HG03066 (cell line): ENCODE measurements at regions not wholly inside any gene's neighbourhood (a gene's known extent, or its start where the extent isn't known, plus 50 kb on each side); places are given as distances from the start of the nearest gene placed in this dataset.

Source experiments
- ATAC-seq: cut with Tn5 transposase; IDR thresholded peaks from one replicate; pipeline ENCODE4 v1.9.1; 2021; ENCODE audit warnings: low read depth; ENCODE audit not compliant: unreplicated experiment

DNA sequence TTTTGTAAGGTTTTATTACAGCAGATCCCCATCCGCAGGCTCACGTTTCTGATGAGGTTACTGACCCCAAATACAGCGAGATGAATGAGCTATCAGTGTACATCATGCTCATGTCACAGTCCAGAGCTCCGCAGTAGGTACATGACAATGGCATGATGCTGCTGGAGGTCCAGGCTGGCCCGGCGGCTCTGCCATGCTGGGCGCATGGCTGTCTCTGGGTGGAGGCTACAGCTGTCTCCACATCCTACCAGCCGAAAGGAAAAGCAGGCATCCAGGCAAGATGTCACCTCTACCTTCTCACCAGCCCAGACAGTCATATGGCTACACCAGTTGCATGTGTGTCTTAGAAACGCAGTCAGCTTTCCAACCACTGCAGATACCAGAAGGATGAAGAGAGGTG is 90.9 kb upstream of the RNF32 start:
- ATAC-seq = no peak

DNA sequence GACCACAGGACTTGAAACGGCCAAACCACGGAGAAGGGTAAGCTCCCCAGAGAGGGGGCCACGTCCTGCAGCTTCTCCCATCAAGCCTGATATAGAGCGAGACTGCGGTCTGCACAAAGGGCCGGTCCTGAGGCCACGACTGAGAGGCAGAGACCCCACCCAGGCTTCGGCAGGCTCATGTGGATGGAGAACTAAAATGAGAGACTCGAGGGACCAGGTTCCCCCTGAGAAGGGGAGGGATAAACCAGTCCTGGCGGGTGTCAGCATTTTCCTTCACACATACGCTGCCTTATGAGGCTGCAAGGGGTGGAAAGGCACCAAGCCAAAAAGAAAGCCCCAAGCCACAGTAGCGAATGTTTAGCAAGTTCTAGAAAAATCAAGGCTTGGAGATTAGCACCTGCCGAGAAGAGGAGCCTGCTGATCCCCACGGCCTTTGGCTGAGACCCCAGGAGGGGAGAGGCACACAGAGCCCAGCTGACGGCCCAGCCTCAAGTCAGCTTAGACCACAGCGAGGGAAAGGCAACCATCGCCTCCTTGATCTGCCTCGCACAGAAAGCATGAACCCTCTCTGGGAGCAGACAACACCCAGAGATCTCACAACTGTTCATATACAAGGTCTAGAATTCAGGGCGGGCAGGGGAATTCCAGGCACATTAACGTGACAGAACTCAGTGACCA is 92.6 kb upstream of the RNF32 start:
- no peak for ATAC-seq

- ATAC-seq = no peak
These were observed 94.6 kb upstream of the RNF32 start for GRCh38 chr7:156545979-156546378.

DNA sequence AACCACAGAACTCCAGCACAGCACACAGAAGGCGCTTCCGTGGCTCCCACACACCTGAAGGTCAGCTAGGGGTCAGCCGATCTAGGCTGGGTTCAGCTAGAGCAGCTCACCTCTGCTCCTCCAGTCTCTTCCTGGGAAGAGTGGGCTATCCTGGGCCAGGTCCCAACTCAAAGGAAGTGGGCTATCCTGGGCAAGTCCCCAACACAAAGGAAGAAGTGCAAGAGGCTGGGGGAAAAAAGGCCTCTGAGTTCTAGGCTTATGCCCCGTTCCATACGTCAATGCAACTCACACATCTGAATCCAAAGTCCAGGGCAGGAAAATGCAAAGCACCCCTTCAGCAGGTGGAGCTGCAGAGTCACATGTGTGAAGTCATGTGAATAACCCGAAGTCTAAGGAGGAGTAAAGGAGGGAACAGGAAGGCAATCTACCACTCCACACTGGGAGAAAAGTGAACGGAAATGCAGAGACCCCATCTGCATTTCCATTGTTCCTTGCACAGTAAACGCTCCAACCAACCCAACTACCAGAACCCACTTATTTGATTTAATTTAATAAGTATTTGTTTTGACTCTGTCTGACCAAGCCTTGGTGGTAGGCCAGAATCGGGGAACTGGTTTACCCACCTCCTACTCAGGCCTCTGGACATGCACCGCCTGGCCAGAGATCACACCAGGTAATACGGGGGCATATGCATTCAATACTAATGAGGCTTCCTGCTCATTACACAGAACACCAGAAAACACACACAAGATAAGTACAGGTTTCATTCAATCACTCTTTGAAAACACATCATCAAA is 95.5 kb upstream of the RNF32 start:
- no peak for ATAC-seq

- no peak for ATAC-seq
These were observed 96.6 kb upstream of the RNF32 start for GRCh38 chr7:156543699-156544598.

GRCh38 chr7:156540619-156541165 is 99.9 kb upstream of the RNF32 start:
- ATAC-seq = no peak

DNA sequence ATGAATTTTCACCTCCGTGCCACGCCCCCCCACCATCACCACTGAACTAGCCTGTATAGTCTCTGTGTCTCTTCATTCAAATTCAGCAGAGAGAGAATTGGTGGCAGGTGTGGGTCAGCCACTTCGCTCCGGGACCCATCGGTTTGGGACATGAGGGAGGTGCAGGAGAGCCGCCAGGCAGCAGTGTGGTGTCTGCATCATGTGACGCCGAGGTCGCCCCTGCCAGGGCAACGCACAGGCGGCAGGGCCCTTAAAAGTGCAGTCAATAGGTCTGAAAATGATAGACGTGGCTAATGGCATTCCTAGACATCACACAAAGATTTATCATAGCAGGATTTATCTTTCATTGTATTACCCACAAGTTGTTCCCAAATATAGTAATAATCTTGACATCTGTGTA is 100.6 kb upstream of the RNF32 start:
- ATAC-seq = no peak

GRCh38 chr7:156537006-156537405 is 103.6 kb upstream of the RNF32 start:
- ATAC-seq = no peak

DNA sequence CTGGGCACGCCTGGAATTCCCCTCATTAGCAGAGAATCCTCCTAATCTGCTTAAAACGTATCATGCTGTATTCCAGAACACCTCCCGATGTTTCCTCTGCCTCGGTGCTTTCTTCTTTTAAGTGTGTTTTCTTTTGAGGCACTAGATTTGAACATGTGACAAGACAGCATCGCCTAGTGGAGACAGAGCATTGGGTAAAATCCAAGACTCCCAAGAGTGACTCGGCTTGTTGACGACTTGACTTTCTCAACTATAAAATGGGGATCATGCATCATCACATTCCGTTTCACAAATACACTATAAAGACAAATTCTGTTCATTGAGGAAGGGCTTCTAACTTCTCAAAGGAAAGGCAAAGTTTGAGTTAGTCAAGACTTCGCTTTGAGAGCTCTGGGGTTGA is 105.6 kb upstream of the RNF32 start:
- ATAC-seq = no peak

DNA sequence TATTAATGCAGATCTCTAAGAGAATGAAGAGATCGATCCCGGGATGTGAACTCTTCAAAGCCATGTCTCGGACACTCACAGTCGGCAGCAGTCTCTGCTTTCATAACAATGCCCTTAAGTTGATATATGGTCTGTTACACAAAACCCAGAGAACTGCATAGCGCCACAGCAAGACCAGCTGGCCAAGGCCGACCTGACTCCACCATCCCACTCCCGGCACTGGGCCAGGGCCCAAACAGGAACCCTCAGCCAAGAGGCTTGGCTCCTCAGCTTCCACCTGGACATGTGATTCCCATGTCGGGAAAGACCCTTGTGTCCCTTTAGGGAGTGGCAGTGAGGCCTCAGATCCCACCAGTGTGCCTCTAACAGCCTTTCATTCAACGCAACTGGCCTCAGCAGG is 106.6 kb upstream of the RNF32 start:
- no peak for ATAC-seq

DNA sequence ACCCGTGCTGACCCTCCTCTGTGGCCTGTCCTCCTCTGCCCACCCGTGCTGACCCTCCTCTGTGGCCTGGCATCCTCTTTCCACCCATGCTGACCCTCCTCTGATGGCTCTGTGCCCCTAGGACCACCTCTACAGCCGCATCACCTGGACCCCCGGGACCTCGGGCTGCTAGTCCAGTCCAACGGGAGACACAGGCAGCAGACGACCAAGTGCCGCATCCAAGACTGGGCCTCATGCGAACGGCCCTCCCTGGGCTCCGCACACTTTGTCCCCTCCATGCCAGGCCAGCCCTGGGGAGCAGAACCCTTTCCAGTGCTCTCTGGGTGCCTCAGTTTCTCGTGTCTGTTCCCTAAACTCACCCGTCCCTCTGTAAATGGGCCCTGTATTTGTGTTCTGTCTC is 107.2 kb upstream of the RNF32 start:
- no peak for ATAC-seq

DNA sequence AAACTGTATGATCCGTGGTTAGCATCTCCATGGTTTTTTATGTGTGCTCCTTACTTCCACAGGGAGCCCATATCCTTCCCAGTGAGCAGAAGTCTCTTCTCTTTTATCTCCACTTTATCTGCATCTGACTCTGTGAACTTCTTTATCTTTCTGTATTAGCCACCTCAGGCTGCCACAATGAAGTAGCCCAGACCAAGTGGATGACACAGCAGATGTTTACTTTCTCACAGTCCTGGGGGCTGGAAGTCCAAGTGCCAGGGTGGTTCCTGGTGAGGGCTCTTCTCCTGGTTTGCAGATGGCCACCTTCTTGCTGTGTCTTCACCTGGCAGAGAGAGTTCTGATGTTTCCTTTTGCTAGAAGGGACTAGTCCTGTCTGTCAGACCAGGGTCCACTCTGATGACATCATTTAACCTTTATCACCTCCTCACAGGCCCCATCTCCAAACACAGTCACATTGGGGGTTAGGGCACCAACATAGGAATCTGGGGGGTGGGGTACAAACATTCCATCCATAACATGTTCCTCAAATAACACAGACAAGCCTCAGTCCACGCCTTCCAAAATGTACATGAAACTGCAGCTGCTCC is 108.5 kb upstream of the RNF32 start:
- ATAC-seq = no peak

- ATAC-seq = no peak
These were observed 110.6 kb upstream of the RNF32 start for GRCh38 chr7:156529956-156530355.

DNA sequence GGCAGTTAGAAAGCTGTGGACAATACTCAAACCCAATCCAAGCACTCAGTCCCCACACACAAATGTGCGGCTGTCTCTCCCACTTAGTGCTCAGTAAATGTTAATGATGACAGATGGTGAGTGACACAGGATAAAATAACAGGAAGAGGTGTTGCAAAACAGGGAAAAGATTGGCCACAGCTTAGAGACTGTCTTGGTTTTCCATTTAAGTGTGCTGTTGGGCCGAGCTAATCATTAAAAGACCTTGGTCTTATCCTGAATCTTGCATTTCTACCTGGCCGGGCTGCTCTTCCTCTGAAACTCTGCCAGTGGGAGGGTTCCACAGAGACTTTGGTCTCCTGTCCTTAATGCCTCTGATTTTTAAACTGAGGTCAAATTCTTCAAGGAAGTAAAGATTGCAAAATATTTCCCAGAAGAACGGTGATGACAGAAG is 113.1 kb upstream of the RNF32 start:
- ATAC-seq = no peak

DNA sequence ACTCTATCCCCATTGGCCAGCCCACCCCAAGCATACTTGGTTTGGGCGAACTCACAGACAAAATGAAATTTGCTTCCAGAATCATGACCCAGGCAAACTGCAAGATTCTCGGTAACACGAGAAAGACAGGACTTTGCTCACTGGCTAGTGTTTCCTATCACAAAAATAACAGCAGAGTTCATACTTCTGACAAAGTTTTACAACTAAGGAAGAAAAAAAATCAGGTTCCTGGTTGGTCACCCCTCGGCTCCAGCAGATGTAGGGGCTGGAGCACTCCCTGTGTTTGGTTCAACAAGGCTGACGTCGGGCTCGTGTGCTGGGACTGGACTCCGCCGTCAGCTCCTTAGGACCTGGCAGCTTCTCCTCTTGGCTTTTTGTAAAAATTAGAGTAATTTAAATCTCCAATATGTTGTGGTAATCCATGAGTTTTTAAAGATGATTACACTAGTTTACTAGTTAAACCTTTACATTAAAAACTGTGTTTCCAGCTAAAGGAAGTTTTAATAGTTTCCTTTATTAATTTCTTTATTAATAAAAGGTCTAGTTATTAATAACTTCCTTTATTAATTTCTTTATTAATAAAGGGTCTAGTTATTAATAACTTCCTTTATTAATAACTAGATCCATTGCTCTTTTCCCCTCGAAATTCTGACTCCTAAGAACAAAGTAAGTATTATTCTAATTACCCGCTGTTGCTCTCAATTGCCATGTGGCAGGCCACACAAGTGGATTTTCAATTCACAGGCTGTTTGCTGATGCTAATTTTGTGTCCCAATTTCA is 115.6 kb upstream of the RNF32 start:
- no peak for ATAC-seq

DNA sequence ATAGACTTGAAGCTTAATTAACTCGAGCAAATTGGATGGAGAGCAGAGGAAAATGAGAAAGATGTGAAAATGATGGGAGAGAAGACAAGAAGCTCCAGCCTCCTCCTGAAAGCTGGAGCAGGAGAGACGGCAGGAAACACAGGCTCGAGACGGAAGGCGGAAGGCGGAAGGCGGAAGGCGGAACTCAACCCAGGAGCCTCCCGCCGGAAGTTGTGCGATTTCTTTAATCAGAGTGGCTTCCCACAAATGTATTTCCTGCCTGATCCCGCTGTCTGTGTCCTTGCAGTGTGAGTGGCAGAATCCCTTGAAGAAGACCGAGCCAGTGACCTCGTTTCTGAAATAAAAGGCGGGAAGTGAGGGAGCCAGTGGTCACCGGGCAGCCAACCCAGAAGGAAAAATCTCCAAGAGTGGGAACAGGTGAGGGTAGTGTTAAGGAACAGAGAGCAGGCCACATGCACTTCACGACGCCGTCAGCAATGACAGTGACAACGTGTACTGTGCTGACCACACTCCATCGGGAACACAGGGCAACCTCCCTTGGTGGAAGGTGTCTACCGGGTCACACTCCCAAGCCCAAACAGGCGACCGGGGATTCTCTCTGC is 117.0 kb upstream of the RNF32 start:
- no peak for ATAC-seq

DNA sequence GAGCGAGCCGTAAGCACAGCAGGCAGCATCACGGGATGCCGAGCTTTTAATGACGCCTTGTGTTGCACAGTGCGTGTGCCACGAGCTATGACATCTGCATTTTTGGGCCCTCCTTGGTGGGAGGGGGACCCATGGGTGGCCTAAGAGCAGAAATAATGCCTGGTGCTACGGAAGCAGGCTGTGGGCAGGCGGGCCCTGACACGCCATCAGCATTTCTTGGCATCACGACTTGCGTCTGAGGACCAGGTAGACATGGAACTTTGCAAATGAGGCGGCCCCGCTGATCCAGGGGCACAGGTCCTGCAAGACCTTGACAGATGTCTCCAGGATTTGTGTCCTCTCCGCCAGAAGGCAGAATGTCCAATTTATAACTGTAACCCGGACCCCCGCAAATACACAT is 117.8 kb upstream of the RNF32 start:
- ATAC-seq = no peak

DNA sequence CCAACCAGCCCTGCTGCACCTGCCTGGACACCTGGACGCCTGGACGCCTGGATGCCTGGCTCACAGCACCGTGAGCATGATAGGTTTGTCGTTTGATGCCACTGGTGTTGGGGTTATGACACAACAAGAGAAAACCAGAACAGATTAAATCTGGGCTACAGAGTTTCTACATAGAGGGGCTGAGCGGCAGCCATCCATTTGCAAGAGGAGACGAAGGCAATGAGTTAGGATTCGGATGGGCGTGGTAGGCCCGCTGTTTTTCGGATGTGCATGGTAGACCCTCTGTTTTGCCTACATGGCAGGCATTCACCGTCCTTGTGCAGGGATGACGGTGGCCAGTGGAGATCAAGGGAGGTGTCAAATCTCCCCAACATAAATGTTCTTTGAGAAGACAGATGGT is 121.5 kb upstream of the RNF32 start:
- ATAC-seq = no peak

GRCh38 chr7:156518466-156518865 is 122.1 kb upstream of the RNF32 start:
- no peak for ATAC-seq
